H1 (cell line): ENCODE measurements at regions not wholly inside any gene's neighbourhood (a gene's known extent, or its start where the extent isn't known, plus 50 kb on each side); places are given as distances from the start of the nearest gene placed in this dataset.

ENCODE experiments used
- CTCF ChIA-PET: fragments of 300-600 bp; sonication (Branson Sonifier 250); formaldehyde crosslinking; loops from one replicate; lab custom pipeline; 2021; ENCODE audit not compliant: partially characterized antibody; lab: Charles Lee
- POLR2A ChIA-PET: fragments of 300-600 bp; sonication (Branson Sonifier 250); formaldehyde crosslinking; loops from one replicate; lab custom pipeline; 2021; ENCODE audit warnings: inconsistent platforms; ENCODE audit not compliant: partially characterized antibody; lab: Charles Lee
- DNase-seq, 2 experiments: peaks; one replicate each; pipeline versions ENCODE4 v3.0.0 to v3.0.0-alpha.2; 2010 to 2022; ENCODE audit warnings: low spot score in 2 of 2, low read depth in 1 of 2, mixed read lengths in 1 of 2
- FAIRE-seq: peaks from 2 replicates; lab custom pipeline; 2011; peaks lifted over from hg19 to GRCh38; lab: Jason Lieb, UNC
- H2AFZ ChIP-seq: 2 replicates; pipeline ENCODE4 v1.8.1; 2012; ENCODE audit warnings: low read length, inconsistent platforms
- H2AK5ac ChIP-seq: 2 replicates; pipeline ENCODE4 v1.6.1; 2013; ENCODE audit warnings: low read depth, low read length
- H2BK120ac ChIP-seq: replicated peaks from 2 replicates; pipeline ENCODE3; 2013; ENCODE audit warnings: low read depth, low read length, inconsistent platforms
- H2BK12ac ChIP-seq: 2 replicates; pipeline ENCODE4 v1.6.1; 2013; ENCODE audit warnings: low read depth, low read length
- H2BK15ac ChIP-seq: 2 replicates; pipeline ENCODE4 v1.6.1; 2013; ENCODE audit warnings: low read length
- H2BK20ac ChIP-seq: 2 replicates; pipeline ENCODE4 v1.6.1; 2013; ENCODE audit warnings: low read length
- H2BK5ac ChIP-seq: 2 replicates; pipeline ENCODE4 v1.6.1; 2013; ENCODE audit warnings: low read depth, low read length
- H3K14ac ChIP-seq: 2 replicates; pipeline ENCODE4 v1.6.1; 2013; ENCODE audit warnings: inconsistent platforms; ENCODE audit not compliant: insufficient read length
- H3K18ac ChIP-seq: 2 replicates; pipeline ENCODE4 v1.6.1; 2013; ENCODE audit warnings: low read length; ENCODE audit errors: extremely low read depth
- H3K23ac ChIP-seq: 2 replicates; pipeline ENCODE4 v1.6.1; 2013; ENCODE audit warnings: inconsistent platforms; ENCODE audit not compliant: insufficient read length
- H3K23me2 ChIP-seq: 2 replicates; pipeline ENCODE4 v1.6.1; 2013; ENCODE audit warnings: low read depth, low read length
- H3K27ac ChIP-seq: 2 replicates; pipeline ENCODE4 v1.6.1; 2011; ENCODE audit warnings: low read depth, low read length, inconsistent platforms
- H3K27me3 ChIP-seq, 4 experiments: replicated peaks in 1 of 4; 1 replicate in 1 of 4; 2 replicates in 3 of 4; pipeline versions ENCODE4 v1.6.1 to v1.8.1; 2011 to 2013; ENCODE audit warnings: low read length in 3 of 4, mild to moderate bottlenecking in 3 of 4, inconsistent platforms in 2 of 4, mixed read lengths in 2 of 4, moderate library complexity in 1 of 4; ENCODE audit not compliant: control insufficient read depth in 3 of 4, insufficient read depth in 3 of 4; ENCODE audit errors: extremely low read depth in 1 of 4
- H3K36me3 ChIP-seq, 4 experiments: 2 replicates each; pipeline versions ENCODE4 v1.6.1 to v1.8.1; 2011 to 2013; ENCODE audit warnings: mild to moderate bottlenecking in 4 of 4, low read length in 3 of 4, moderate library complexity in 2 of 4, control low read depth in 1 of 4, inconsistent platforms in 1 of 4; ENCODE audit not compliant: insufficient read depth in 4 of 4, control insufficient read depth in 2 of 4
- H3K4ac ChIP-seq: replicated peaks from 2 replicates; pipeline ENCODE3; 2013; ENCODE audit warnings: low read length, low read depth, mixed read lengths, inconsistent platforms; ENCODE audit not compliant: insufficient read length
- H3K4me1 ChIP-seq, 4 experiments: replicated peaks in 1 of 4; 1 replicate in 1 of 4; 2 replicates in 3 of 4; pipeline versions ENCODE4 v1.6.1 to v1.8.1; 2011 to 2013; ENCODE audit warnings: low read length in 3 of 4, inconsistent platforms in 2 of 4, mixed read lengths in 1 of 4; ENCODE audit not compliant: insufficient read depth in 4 of 4, control insufficient read depth in 3 of 4
- H3K4me2 ChIP-seq, 2 experiments: 2 replicates each; pipeline versions ENCODE4 v1.6.1 to v1.8.1; 2011 to 2013; ENCODE audit warnings: low read depth in 2 of 2, low read length in 2 of 2, control low read depth in 1 of 2, inconsistent platforms in 1 of 2, mild to moderate bottlenecking in 1 of 2; ENCODE audit not compliant: insufficient read depth in 1 of 2
- H3K4me3 ChIP-seq, 4 experiments: fragments of 200-600, 300-600 bp in 1 of 4; sonication (generic), shearing (Covaris generic), sonication (Bioruptor Twin) in 1 of 4; 2 replicates each; pipeline versions ENCODE4 v1.5.1 to v1.8.1; 2011 to 2016; ENCODE audit warnings: low read length in 4 of 4, low read depth in 3 of 4, control low read depth in 2 of 4, inconsistent platforms in 2 of 4, mild to moderate bottlenecking in 2 of 4, mixed read lengths in 1 of 4, moderate library complexity in 1 of 4; ENCODE audit not compliant: insufficient read depth in 2 of 4; ENCODE audit errors: extremely low read depth in 1 of 4
- H3K56ac ChIP-seq: replicated peaks from 2 replicates; pipeline ENCODE3; 2013; ENCODE audit warnings: low read depth, mild to moderate bottlenecking, mixed read lengths, low read length, inconsistent platforms; ENCODE audit not compliant: insufficient read length
- H3K79me1 ChIP-seq: 2 replicates; pipeline ENCODE4 v1.6.1; 2013; ENCODE audit warnings: low read depth, low read length, control low read depth
- H3K79me2 ChIP-seq, 2 experiments: 2 replicates each; pipeline versions ENCODE4 v1.6.1 to v1.8.1; 2012 to 2013; ENCODE audit warnings: low read length in 2 of 2, mild to moderate bottlenecking in 2 of 2, inconsistent platforms in 1 of 2; ENCODE audit not compliant: insufficient read depth in 2 of 2, control insufficient read depth in 1 of 2
- H3K9ac ChIP-seq, 4 experiments: replicated peaks in 1 of 4; 1 replicate in 1 of 4; 2 replicates in 3 of 4; pipeline versions ENCODE4 v1.6.1 to v1.8.1; 2011 to 2013; ENCODE audit warnings: low read depth in 3 of 4, low read length in 3 of 4, control low read depth in 2 of 4, mild to moderate bottlenecking in 2 of 4, moderate library complexity in 2 of 4, inconsistent platforms in 1 of 4; ENCODE audit errors: extremely low read depth in 1 of 4
- H3K9me3 ChIP-seq, 2 experiments: 2 replicates each; pipeline versions ENCODE4 v1.6.1 to v1.8.1; 2012 to 2013; ENCODE audit warnings: mild to moderate bottlenecking in 2 of 2, moderate library complexity in 2 of 2, control low read depth in 1 of 2, inconsistent platforms in 1 of 2, low read depth in 1 of 2, low read length in 1 of 2, mixed read lengths in 1 of 2; ENCODE audit not compliant: insufficient read depth in 2 of 2
- H4K20me1 ChIP-seq, 2 experiments: replicated peaks in 1 of 2; 2 replicates each; pipeline versions ENCODE3 to v1.8.1; 2011 to 2013; ENCODE audit warnings: inconsistent platforms in 2 of 2, low read length in 2 of 2, mild to moderate bottlenecking in 1 of 2; ENCODE audit not compliant: insufficient read depth in 2 of 2, control insufficient read depth in 1 of 2
- H4K5ac ChIP-seq: 2 replicates; pipeline ENCODE4 v1.6.1; 2013; ENCODE audit warnings: low read length, low read depth, mixed read lengths, inconsistent platforms; ENCODE audit not compliant: insufficient read length
- H4K8ac ChIP-seq: 2 replicates; pipeline ENCODE4 v1.8.0; 2013; ENCODE audit warnings: mild to moderate bottlenecking, moderate library complexity, low read length, inconsistent platforms; ENCODE audit not compliant: insufficient read depth; ENCODE audit errors: extremely low read depth
- H4K91ac ChIP-seq: replicated peaks from 2 replicates; pipeline ENCODE3; 2013; ENCODE audit warnings: low read length, mixed read lengths, inconsistent platforms; ENCODE audit not compliant: insufficient read length
- CREB1 ChIP-seq: IDR thresholded peaks from 2 replicates; pipeline ENCODE4 v1.6.1; 2012; ENCODE audit warnings: inconsistent platforms
- JUND ChIP-seq: IDR thresholded peaks from 2 replicates; pipeline ENCODE4 v1.6.1; 2011; ENCODE audit warnings: mild to moderate bottlenecking, improper control_type of control experiment, low read length
- NRF1 ChIP-seq: IDR thresholded peaks from 2 replicates; pipeline ENCODE4 v1.6.1; 2011; ENCODE audit warnings: mild to moderate bottlenecking, low read depth, low read length, improper control_type of control experiment
- POLR2A ChIP-seq, 2 experiments: IDR thresholded peaks; 1 replicate in 1 of 2; 2 replicates in 1 of 2; pipeline ENCODE4 v1.6.1; 2011; ENCODE audit warnings: low read depth in 2 of 2, low read length in 2 of 2, mild to moderate bottlenecking in 2 of 2; ENCODE audit errors: control extremely low read depth in 1 of 2
- POLR2AphosphoS5 ChIP-seq: IDR thresholded peaks from 2 replicates; pipeline ENCODE4 v1.6.1; 2011; ENCODE audit warnings: low read depth, low read length
- SP2 ChIP-seq: IDR thresholded peaks from 2 replicates; pipeline ENCODE4 v1.6.1; 2012; ENCODE audit warnings: mild to moderate bottlenecking, low read length, inconsistent platforms
- SP4 ChIP-seq: IDR thresholded peaks from 2 replicates; pipeline ENCODE4 v1.6.1; 2012; ENCODE audit warnings: low read length, inconsistent platforms
- WGBS, 2 experiments: shearing (Covaris generic) in 1 of 2; methylation state at CpG; one replicate each; pipeline versions ENCODE4 v1.1.6 to v1.1.7; 2013 to 2015; ENCODE audit warnings: low lambda C conversion rate in 2 of 2, mixed read lengths in 2 of 2, inconsistent platforms in 1 of 2, low coverage in 1 of 2, missing lambda C conversion rate in 1 of 2; ENCODE audit not compliant: insufficient replicate concordance in 2 of 2, insufficient coverage in 1 of 2, insufficient read length in 1 of 2; ENCODE audit errors: extremely low coverage in 1 of 2, missing lambda C conversion rate in 1 of 2; 5-methylcytosine and 5-hydroxymethylcytosine counted together

GRCh38 chr15:69829974-69830373, 267.7 kb downstream of the TLE3 start:
- Histone ChIP-seq H4K20me1 (no peaks in the 10 kb centered on the region), H3K79me1 (no peaks in the 10 kb centered on the region), H3K23me2 (peaks cover 2% of the 10 kb centered on the region; the same call in 1 of the 2 replicates), H3K23ac (no peak overlapping the region), H3K4me2 (no peak overlapping the region), H2BK5ac (no peak overlapping the region), H2BK12ac (no peak overlapping the region), H3K9ac (no peak overlapping the region), H2AK5ac (no peak overlapping the region), H3K36me3 (no peaks in the 10 kb centered on the region), H3K9me3 (no peaks in the 10 kb centered on the region), H3K4ac (no peak overlapping the region), H3K27me3 (no peaks in the 10 kb centered on the region), H3K4me3 (no peak overlapping the region), H4K8ac (no peak overlapping the region), H4K5ac (no peak overlapping the region), H2BK15ac (no peak overlapping the region), H3K27ac (no peak overlapping the region), H3K18ac (no peak overlapping the region), H3K4me1 (peaks cover 0 to 8% (median 4%) of the 10 kb centered on the region in 4 experiments; a peak in 5 of 7 replicates), H2BK120ac (no peak overlapping the region), H4K91ac (no peak overlapping the region), H2BK20ac (no peak overlapping the region), H3K56ac (no peak overlapping the region), H3K14ac (no peak overlapping the region), H3K79me2 (no peaks in the 10 kb centered on the region), H2AFZ (no peak overlapping the region)
- no peak for TF ChIP-seq JUND
- no peak for TF ChIP-seq NRF1
- no peak for TF ChIP-seq SP2
- no peak for TF ChIP-seq POLR2AphosphoS5
- TF ChIP-seq CREB1, result no peak
- no peak for TF ChIP-seq SP4
- TF ChIP-seq POLR2A (IDR thresholded peaks at IDR 0.05; ENCODE audit: control extremely low read depth in 1 of 2, low read depth in 2 of 2, low read length in 2 of 2), result no peak
- ChIA-PET CTCF (interaction anchor here (1.1 to 1.8 kb wide), 3 partner anchors 16 to 56 kb away, joined by 3 to 4 read pairs (median 3); no protein-coding TSS in a partner anchor), POLR2A (interaction anchor here (0.7 to 2.2 kb wide), 2 partner anchors 11 to 38 kb away, joined by 3 to 7 read pairs; no protein-coding TSS in a partner anchor)
- 97% methylated on average over 3 of the region's 3 CpGs; no CpG with 5 or more reads in 1 of the 2 experiments for WGBS, 2 experiments
- DNase-seq (no peak), FAIRE-seq (no peak)
